ENCODE measurements at regions not wholly inside any gene's neighbourhood (a gene's known extent, or its start where the extent isn't known, plus 50 kb on each side); places are given as distances from the start of the nearest gene placed in this dataset.
"Not testable (repeated sequence)": the region's sequence is repeated elsewhere in the genome, so short reads cannot be mapped to it uniquely, and the experiment has no call there.

GRCh38 chr3:104266219-104266618, 1100.5 kb upstream of the ALCAM start:
- TF ChIP-seq YY1 (IDR thresholded peaks at IDR 0.05; ENCODE audit: insufficient read depth, insufficient read length); ZNF274 (IDR thresholded peaks at IDR 0.05; ENCODE audit: low read depth, low read length): not testable (repeated sequence)
